Epithelial cell of esophagus (primary cell): ENCODE measurements at regions not wholly inside any gene's neighbourhood (a gene's known extent, or its start where the extent isn't known, plus 50 kb on each side); places are given as distances from the start of the nearest gene placed in this dataset.

ENCODE experiments used
- DNase-seq: peaks from one replicate; pipeline ENCODE4 v3.0.0; 2010; ENCODE audit warnings: low read depth
- H3K4me3 ChIP-seq: 2 replicates; pipeline ENCODE4 v1.5.1; 2011; ENCODE audit warnings: mild to moderate bottlenecking, low read length, control low read depth
- CTCF ChIP-seq: IDR thresholded peaks from 2 replicates; pipeline ENCODE4 v1.5.1; 2011; ENCODE audit warnings: low read depth, mild to moderate bottlenecking, low read length, control low read depth, inconsistent platforms; ENCODE audit not compliant: insufficient read depth; ENCODE audit errors: missing control alignments

GRCh38 chr7:115357703-115357999, 435.8 kb downstream of the MDFIC start:
- no peak for DNase-seq
- H3K4me3 ChIP-seq = no peak overlapping the region
- TF ChIP-seq CTCF = no peak

GRCh38 chr7:115356999-115357702, 435.3 kb downstream of the MDFIC start:
- TF ChIP-seq CTCF = no peak
- no peak for DNase-seq

GRCh38 chr7:115356139-115356746, 434.3 kb downstream of the MDFIC start:
- peak; percentile 24 for DNase-seq
- peak; percentile 58 for TF ChIP-seq CTCF

More at GRCh38 chr7:115356999-115357702, 435.3 kb downstream of the MDFIC start:
- no peak overlapping the region for H3K4me3 ChIP-seq

GRCh38 chr7:115354925-115355324, 433.0 kb downstream of the MDFIC start:
- H3K4me3 ChIP-seq = no peak overlapping the region

More at GRCh38 chr7:115356139-115356746, 434.3 kb downstream of the MDFIC start:
- H3K4me3 ChIP-seq = no peak overlapping the region

GRCh38 chr7:115352375-115352774, 430.5 kb downstream of the MDFIC start:
- DNase-seq = peak; percentile 84
- no peak overlapping the region for H3K4me3 ChIP-seq
- peak; percentile 17 for TF ChIP-seq CTCF

More at GRCh38 chr7:115354925-115355324, 433.0 kb downstream of the MDFIC start:
- TF ChIP-seq CTCF = no peak
- no peak for DNase-seq

- H3K4me3 ChIP-seq = no peak overlapping the region
- no peak for DNase-seq
- no peak for TF ChIP-seq CTCF
Measured at GRCh38 chr7:115350764-115351163, 428.9 kb downstream of the MDFIC start.

- peak; percentile 61 for DNase-seq
- H3K4me3 ChIP-seq = no peak overlapping the region
- TF ChIP-seq CTCF = no peak
Measured at GRCh38 chr7:115349635-115350034, 427.7 kb downstream of the MDFIC start.
